Effector memory CD8-positive, alpha-beta T cell (primary cell): ENCODE measurements at regions not wholly inside any gene's neighbourhood (a gene's known extent, or its start where the extent isn't known, plus 50 kb on each side); places are given as distances from the start of the nearest gene placed in this dataset.

ENCODE experiments used
- ATAC-seq: fragments of 150-1000 bp; cut with Tn5 transposase; replicated peaks from 2 replicates; pipeline ENCODE4 v1.10.0; 2021; ENCODE audit warnings: mild to moderate bottlenecking, moderate library complexity
- DNase-seq, 3 experiments: peaks; one replicate each; pipeline ENCODE4 v3.0.0; 2021
- H3K27ac Mint-ChIP-seq, 2 donors: one replicate each; pipeline ENCODE4 v1.8.0; 2022; ENCODE audit warnings: mild to moderate bottlenecking in 2 of 2, mixed read lengths in 2 of 2, moderate library complexity in 2 of 2
- H3K27me3 Mint-ChIP-seq, 2 donors: one replicate each; pipeline ENCODE4 v1.8.0; 2022; ENCODE audit warnings: mixed read lengths in 2 of 2
- H3K36me3 Mint-ChIP-seq: one replicate; pipeline ENCODE4 v1.8.0; 2022; ENCODE audit warnings: mild to moderate bottlenecking, moderate library complexity, mixed read lengths; ENCODE audit not compliant: insufficient read depth
- H3K4me1 Mint-ChIP-seq, 2 donors: one replicate each; pipeline ENCODE4 v1.8.0; 2022; ENCODE audit warnings: low read depth in 2 of 2, mixed read lengths in 2 of 2
- H3K4me3 Mint-ChIP-seq, 2 donors: one replicate each; pipeline ENCODE4 v1.8.0; 2022; ENCODE audit warnings: mild to moderate bottlenecking in 2 of 2, mixed read lengths in 2 of 2, moderate library complexity in 2 of 2
- H3K9me3 Mint-ChIP-seq, 2 donors: one replicate each; pipeline ENCODE4 v1.8.0; 2022; ENCODE audit warnings: mixed read lengths in 2 of 2

GRCh38 chr5:141800617-141801016 lies 77.6 kb downstream of the PCDH1 start:
- ATAC-seq (no peak), DNase-seq (no peak)
- H3K27me3 Mint-ChIP-seq = peaks cover 35 to 66% of the 10 kb centered on the region in 2 donors
- no peaks in the 10 kb centered on the region for H3K4me1 Mint-ChIP-seq
- H3K27ac Mint-ChIP-seq = no peak overlapping the region
- H3K9me3 Mint-ChIP-seq = no peaks in the 10 kb centered on the region
- H3K4me3 Mint-ChIP-seq = no peak overlapping the region
- peaks cover 3% of the 10 kb centered on the region for H3K36me3 Mint-ChIP-seq

- Mint-ChIP-seq H3K9me3 (no peaks in the 10 kb centered on the region), H3K27ac (no peak overlapping the region), H3K4me3 (no peak overlapping the region), H3K27me3 (peaks cover 25 to 56% of the 10 kb centered on the region in 2 donors), H3K4me1 (no peaks in the 10 kb centered on the region), H3K36me3 (peaks cover 3% of the 10 kb centered on the region)
- DNase-seq (no peak), ATAC-seq (no peak)
Observed at GRCh38 chr5:141799507-141800167, 78.6 kb downstream of the PCDH1 start.

- Mint-ChIP-seq H3K36me3 (no peaks in the 10 kb centered on the region), H3K9me3 (no peaks in the 10 kb centered on the region), H3K4me3 (no peak overlapping the region), H3K27ac (no peak overlapping the region), H3K27me3 (peaks cover 5 to 44% of the 10 kb centered on the region in 2 donors), H3K4me1 (no peaks in the 10 kb centered on the region)
- no peak for DNase-seq
- ATAC-seq = no peak
Observed at GRCh38 chr5:141797425-141797824, 80.8 kb downstream of the PCDH1 start.

GRCh38 chr5:141795421-141795820 lies 82.8 kb downstream of the PCDH1 start:
- DNase-seq (no peak), ATAC-seq (no peak)
- Mint-ChIP-seq H3K4me3 (no peak overlapping the region), H3K36me3 (no peaks in the 10 kb centered on the region), H3K4me1 (no peaks in the 10 kb centered on the region), H3K27me3 (peaks cover 5 to 54% of the 10 kb centered on the region in 2 donors), H3K27ac (no peak overlapping the region), H3K9me3 (no peaks in the 10 kb centered on the region)

GRCh38 chr5:141793881-141794280 lies 84.3 kb downstream of the PCDH1 start:
- no peak for ATAC-seq
- H3K9me3 Mint-ChIP-seq = no peaks in the 10 kb centered on the region

GRCh38 chr5:141793403-141793802 lies 84.8 kb downstream of the PCDH1 start:
- DNase-seq = no peak
- Mint-ChIP-seq H3K27me3 (peaks cover 11 to 58% of the 10 kb centered on the region in 2 donors), H3K27ac (no peak overlapping the region), H3K4me3 (no peak overlapping the region), H3K4me1 (no peaks in the 10 kb centered on the region), H3K9me3 (no peaks in the 10 kb centered on the region), H3K36me3 (no peaks in the 10 kb centered on the region)
- ATAC-seq = no peak

More at GRCh38 chr5:141793881-141794280, 84.3 kb downstream of the PCDH1 start:
- DNase-seq = no peak
- Mint-ChIP-seq H3K4me1 (no peaks in the 10 kb centered on the region), H3K27me3 (peaks cover 11 to 58% of the 10 kb centered on the region in 2 donors), H3K4me3 (no peak overlapping the region), H3K36me3 (no peaks in the 10 kb centered on the region), H3K27ac (no peak overlapping the region)

GRCh38 chr5:141790630-141791029 lies 87.6 kb downstream of the PCDH1 start:
- H3K27me3 Mint-ChIP-seq = peaks cover 25 to 67% of the 10 kb centered on the region in 2 donors
- no peak overlapping the region for H3K4me3 Mint-ChIP-seq
- ATAC-seq = no peak
- H3K9me3 Mint-ChIP-seq = no peaks in the 10 kb centered on the region
- H3K36me3 Mint-ChIP-seq = no peaks in the 10 kb centered on the region
- DNase-seq = no peak
- H3K4me1 Mint-ChIP-seq = no peaks in the 10 kb centered on the region
- no peak overlapping the region for H3K27ac Mint-ChIP-seq

- Mint-ChIP-seq H3K27me3 (peaks cover 25 to 70% of the 10 kb centered on the region in 2 donors), H3K27ac (no peak overlapping the region), H3K9me3 (no peaks in the 10 kb centered on the region), H3K4me3 (no peak overlapping the region), H3K4me1 (no peaks in the 10 kb centered on the region), H3K36me3 (no peaks in the 10 kb centered on the region)
- ATAC-seq = no peak
- DNase-seq = no peak
Observed at GRCh38 chr5:141789330-141789729, 88.9 kb downstream of the PCDH1 start.

- Mint-ChIP-seq H3K9me3 (no peaks in the 10 kb centered on the region), H3K4me1 (no peaks in the 10 kb centered on the region), H3K36me3 (no peaks in the 10 kb centered on the region), H3K4me3 (no peak overlapping the region), H3K27ac (no peak overlapping the region), H3K27me3 (peaks cover 31 to 79% of the 10 kb centered on the region in 2 donors)
- ATAC-seq (no peak), DNase-seq (no peak)
Observed at GRCh38 chr5:141788296-141788970, 89.8 kb downstream of the PCDH1 start.

GRCh38 chr5:141787376-141787775 lies 90.8 kb downstream of the PCDH1 start:
- Mint-ChIP-seq H3K36me3 (no peaks in the 10 kb centered on the region), H3K4me3 (no peak overlapping the region), H3K27ac (no peak overlapping the region), H3K9me3 (no peaks in the 10 kb centered on the region), H3K4me1 (no peaks in the 10 kb centered on the region), H3K27me3 (peaks cover 31 to 73% of the 10 kb centered on the region in 2 donors)
- ATAC-seq (no peak), DNase-seq (no peak)

GRCh38 chr5:141786700-141787099 lies 91.5 kb downstream of the PCDH1 start:
- no peak overlapping the region for H3K4me3 Mint-ChIP-seq
- no peak overlapping the region for H3K27ac Mint-ChIP-seq
- DNase-seq (no peak), ATAC-seq (no peak)
- H3K4me1 Mint-ChIP-seq = no peaks in the 10 kb centered on the region
- H3K27me3 Mint-ChIP-seq = peaks cover 32 to 74% of the 10 kb centered on the region in 2 donors
- no peaks in the 10 kb centered on the region for H3K36me3 Mint-ChIP-seq
- H3K9me3 Mint-ChIP-seq = no peaks in the 10 kb centered on the region

- Mint-ChIP-seq H3K4me3 (no peak overlapping the region), H3K9me3 (no peaks in the 10 kb centered on the region), H3K27ac (no peak overlapping the region), H3K27me3 (peaks cover 37 to 76% of the 10 kb centered on the region in 2 donors), H3K36me3 (no peaks in the 10 kb centered on the region), H3K4me1 (no peaks in the 10 kb centered on the region)
- ATAC-seq (no peak), DNase-seq (no peak)
Observed at GRCh38 chr5:141785711-141786110, 92.5 kb downstream of the PCDH1 start.

- H3K27ac Mint-ChIP-seq = no peak overlapping the region
- no peaks in the 10 kb centered on the region for H3K4me1 Mint-ChIP-seq
- H3K27me3 Mint-ChIP-seq = peaks cover 37 to 77% of the 10 kb centered on the region in 2 donors
- ATAC-seq (no peak), DNase-seq (no peak)
- H3K4me3 Mint-ChIP-seq = no peak overlapping the region
- H3K36me3 Mint-ChIP-seq = no peaks in the 10 kb centered on the region
- no peaks in the 10 kb centered on the region for H3K9me3 Mint-ChIP-seq
Observed at GRCh38 chr5:141785135-141785534, 93.1 kb downstream of the PCDH1 start.

GRCh38 chr5:141784529-141784928 lies 93.7 kb downstream of the PCDH1 start:
- no peak overlapping the region for H3K4me3 Mint-ChIP-seq
- H3K27me3 Mint-ChIP-seq = peaks cover 37 to 73% of the 10 kb centered on the region in 2 donors
- no peak for DNase-seq
- H3K27ac Mint-ChIP-seq = no peak overlapping the region
- H3K9me3 Mint-ChIP-seq = no peaks in the 10 kb centered on the region
- ATAC-seq = no peak
- no peaks in the 10 kb centered on the region for H3K4me1 Mint-ChIP-seq
- no peaks in the 10 kb centered on the region for H3K36me3 Mint-ChIP-seq
